GM08714 (cell line): ENCODE measurements at regions not wholly inside any gene's neighbourhood (a gene's known extent, or its start where the extent isn't known, plus 50 kb on each side); places are given as distances from the start of the nearest gene placed in this dataset.

Experiments used
- H3K4me3 ChIP-seq: fragments of 200-500 bp; sonication (Bioruptor generic); 2 replicates; pipeline ENCODE4 v1.5.1; 2014; ENCODE audit warnings: mild to moderate bottlenecking, low read length, inconsistent platforms
- ZNF274 ChIP-seq: IDR thresholded peaks from 2 replicates; pipeline ENCODE4 v1.6.1; 2012; ENCODE audit warnings: mild to moderate bottlenecking, low read depth, low read length

GRCh38 chr2:103860016-103860415 lies 993.9 kb upstream of the POU3F3 start:
- H3K4me3 ChIP-seq: no peak overlapping the region
- no peak for TF ChIP-seq ZNF274

- H3K4me3 ChIP-seq: no peak overlapping the region
- TF ChIP-seq ZNF274: no peak
These were observed 985.5 kb upstream of the POU3F3 start for GRCh38 chr2:103868396-103868795.

GRCh38 chr2:103873716-103874351 lies 980.1 kb upstream of the POU3F3 start:
- no peak overlapping the region for H3K4me3 ChIP-seq
- no peak for TF ChIP-seq ZNF274

GRCh38 chr2:103875131-103875530 lies 978.8 kb upstream of the POU3F3 start:
- no peak for TF ChIP-seq ZNF274
- no peak overlapping the region for H3K4me3 ChIP-seq

- TF ChIP-seq ZNF274: no peak
- H3K4me3 ChIP-seq: no peak overlapping the region
These were observed 978.4 kb upstream of the POU3F3 start for GRCh38 chr2:103875531-103875930.

- TF ChIP-seq ZNF274: no peak
These were observed 977.3 kb upstream of the POU3F3 start for GRCh38 chr2:103876611-103877010.

GRCh38 chr2:103879101-103879500 lies 974.8 kb upstream of the POU3F3 start:
- no peak for TF ChIP-seq ZNF274
- H3K4me3 ChIP-seq: no peak overlapping the region

More at GRCh38 chr2:103876611-103877010, 977.3 kb upstream of the POU3F3 start:
- no peak overlapping the region for H3K4me3 ChIP-seq

- no peak for TF ChIP-seq ZNF274
- H3K4me3 ChIP-seq: no peak overlapping the region
These were observed 973.7 kb upstream of the POU3F3 start for GRCh38 chr2:103880081-103880834.

- no peak overlapping the region for H3K4me3 ChIP-seq
- TF ChIP-seq ZNF274: no peak
These were observed 966.3 kb upstream of the POU3F3 start for GRCh38 chr2:103887625-103888024.

GRCh38 chr2:103896182-103896581 lies 957.7 kb upstream of the POU3F3 start:
- TF ChIP-seq ZNF274: no peak
- no peak overlapping the region for H3K4me3 ChIP-seq

- no peak overlapping the region for H3K4me3 ChIP-seq
- no peak for TF ChIP-seq ZNF274
These were observed 955.4 kb upstream of the POU3F3 start for GRCh38 chr2:103898561-103898960.

- TF ChIP-seq ZNF274: no peak
- H3K4me3 ChIP-seq: no peak overlapping the region
These were observed 951.6 kb upstream of the POU3F3 start for GRCh38 chr2:103902347-103902746.

- no peak overlapping the region for H3K4me3 ChIP-seq
- TF ChIP-seq ZNF274: no peak
These were observed 932.8 kb upstream of the POU3F3 start for GRCh38 chr2:103921161-103921560.

GRCh38 chr2:103942199-103942598 lies 911.7 kb upstream of the POU3F3 start:
- no peak for TF ChIP-seq ZNF274
- H3K4me3 ChIP-seq: no peak overlapping the region

GRCh38 chr2:103945083-103945482 lies 908.8 kb upstream of the POU3F3 start:
- H3K4me3 ChIP-seq: no peak overlapping the region
- no peak for TF ChIP-seq ZNF274
